ENCODE measurements at regions not wholly inside any gene's neighbourhood (a gene's known extent, or its start where the extent isn't known, plus 50 kb on each side); places are given as distances from the start of the nearest gene placed in this dataset.

DNA sequence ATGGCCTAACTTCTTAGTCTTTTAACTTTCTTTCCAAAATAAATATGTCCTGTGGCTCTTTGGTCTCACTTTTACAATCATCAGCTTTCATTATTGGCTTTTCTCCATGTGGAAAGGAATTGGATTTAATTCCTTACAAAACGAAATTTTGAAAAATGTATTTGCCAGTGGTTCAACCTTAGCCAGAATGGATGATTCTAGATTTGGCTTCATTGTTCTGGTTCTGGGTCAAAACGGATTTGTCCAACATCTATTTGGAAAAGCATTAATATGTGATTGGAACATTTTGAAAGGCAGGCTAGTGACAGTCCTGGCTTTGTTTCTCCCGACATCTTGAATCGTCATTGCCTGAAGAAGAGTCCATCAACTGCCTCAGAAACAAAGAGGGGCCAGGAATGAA, 59.2 kb downstream of the TENT5A start:
- TF ChIP-seq EP300 (IDR thresholded peaks at IDR 0.05; ENCODE audit: low read depth) = no peak
- no peak for TF ChIP-seq POLR2AphosphoS5 (IDR thresholded peaks at IDR 0.05)
- TF ChIP-seq, protein P1, sequence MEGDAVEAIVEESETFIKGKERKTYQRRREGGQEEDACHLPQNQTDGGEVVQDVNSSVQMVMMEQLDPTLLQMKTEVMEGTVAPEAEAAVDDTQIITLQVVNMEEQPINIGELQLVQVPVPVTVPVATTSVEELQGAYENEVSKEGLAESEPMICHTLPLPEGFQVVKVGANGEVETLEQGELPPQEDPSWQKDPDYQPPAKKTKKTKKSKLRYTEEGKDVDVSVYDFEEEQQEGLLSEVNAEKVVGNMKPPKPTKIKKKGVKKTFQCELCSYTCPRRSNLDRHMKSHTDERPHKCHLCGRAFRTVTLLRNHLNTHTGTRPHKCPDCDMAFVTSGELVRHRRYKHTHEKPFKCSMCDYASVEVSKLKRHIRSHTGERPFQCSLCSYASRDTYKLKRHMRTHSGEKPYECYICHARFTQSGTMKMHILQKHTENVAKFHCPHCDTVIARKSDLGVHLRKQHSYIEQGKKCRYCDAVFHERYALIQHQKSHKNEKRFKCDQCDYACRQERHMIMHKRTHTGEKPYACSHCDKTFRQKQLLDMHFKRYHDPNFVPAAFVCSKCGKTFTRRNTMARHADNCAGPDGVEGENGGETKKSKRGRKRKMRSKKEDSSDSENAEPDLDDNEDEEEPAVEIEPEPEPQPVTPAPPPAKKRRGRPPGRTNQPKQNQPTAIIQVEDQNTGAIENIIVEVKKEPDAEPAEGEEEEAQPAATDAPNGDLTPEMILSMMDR (IDR thresholded peaks at IDR 0.05) = no peak

Data from transverse colon (tissue), 4 donors.